Retinal pigment epithelial cell (primary cell): ENCODE measurements at regions not wholly inside any gene's neighbourhood (a gene's known extent, or its start where the extent isn't known, plus 50 kb on each side); places are given as distances from the start of the nearest gene placed in this dataset.
A peak's percentile ranks its signal among the peaks of the same experiment; 100 is the strongest.

Experiments
- DNase-seq: peaks from one replicate; pipeline ENCODE4 v3.0.0-alpha.2; 2010; ENCODE audit warnings: low read depth
- H3K4me3 ChIP-seq: 2 replicates; pipeline ENCODE4 v1.5.1; 2011; ENCODE audit warnings: mild to moderate bottlenecking, low read length, control low read depth, moderate library complexity
- CTCF ChIP-seq: conservative IDR thresholded peaks from 2 replicates; pipeline ENCODE4 v1.5.1; 2011; ENCODE audit warnings: low read depth, low read length, control low read depth, inconsistent platforms

- no peak for TF ChIP-seq CTCF
- H3K4me3 ChIP-seq: no peak overlapping the region
- DNase-seq: no peak
Measured at GRCh38 chr15:93505506-93505905, 416.5 kb upstream of the RGMA start.

- no peak for DNase-seq
- H3K4me3 ChIP-seq: no peak overlapping the region
- no peak for TF ChIP-seq CTCF
Measured at GRCh38 chr15:93501946-93502345, 412.9 kb upstream of the RGMA start.

- H3K4me3 ChIP-seq: no peak overlapping the region
- TF ChIP-seq CTCF: no peak
- DNase-seq: no peak
Measured at GRCh38 chr15:93500155-93500554, 411.1 kb upstream of the RGMA start.

- DNase-seq: no peak
- H3K4me3 ChIP-seq: no peak overlapping the region
- TF ChIP-seq CTCF: no peak
Measured at GRCh38 chr15:93497291-93497690, 408.3 kb upstream of the RGMA start.

- no peak for TF ChIP-seq CTCF
- no peak for DNase-seq
- H3K4me3 ChIP-seq: no peak overlapping the region
Measured at GRCh38 chr15:93496888-93497287, 407.9 kb upstream of the RGMA start.

GRCh38 chr15:93495799-93496637 lies 407.0 kb upstream of the RGMA start:
- H3K4me3 ChIP-seq: no peak overlapping the region
- DNase-seq: no peak
- peak; percentile 14 for TF ChIP-seq CTCF

GRCh38 chr15:93493172-93493571 lies 404.2 kb upstream of the RGMA start:
- no peak overlapping the region for H3K4me3 ChIP-seq
- no peak for TF ChIP-seq CTCF
- no peak for DNase-seq
